ENCODE measurements at regions not wholly inside any gene's neighbourhood (a gene's known extent, or its start where the extent isn't known, plus 50 kb on each side); places are given as distances from the start of the nearest gene placed in this dataset.

GRCh38 chr13:90027409-90027808 is 1320.1 kb upstream of the MIR17HG start:
- H4K91ac ChIP-seq (ENCODE audit: insufficient read depth, low read depth, low read length) = no peak overlapping the region
- H3K14ac ChIP-seq (replicated peaks; ENCODE audit: low read depth, low read length) = no peak overlapping the region
- no peak overlapping the region for H2BK15ac ChIP-seq (ENCODE audit: low read depth, low read length)
- POLR2A ChIA-PET (ENCODE audit: unreplicated experiment) = no interaction called here
- H4K5ac ChIP-seq (ENCODE audit: low read depth, low read length) = no peak overlapping the region
- no peaks in the 10 kb centered on the region for H3K27me3 ChIP-seq (ENCODE audit: control insufficient read depth, insufficient read depth, low read length)
- intact Hi-C loops (cut with micrococcal nuclease) (no loop called here), in situ Hi-C loops (cut with MboI; ENCODE audit: low sequenced_read_pairs) (no loop called here), dilution Hi-C loops (cut with HindIII; ENCODE audit: low sequenced_read_pairs, unreplicated experiment) (no loop called here)
- ATAC-seq (ENCODE audit: low read depth) (no peak), DNase-seq (no peak)
- H3K9me1 ChIP-seq (ENCODE audit: insufficient read depth, low read length) = no peaks in the 10 kb centered on the region
- H4K20me1 ChIP-seq (ENCODE audit: insufficient read depth, low read length) = no peaks in the 10 kb centered on the region
- no peaks in the 10 kb centered on the region for H3K36me3 ChIP-seq (ENCODE audit: control insufficient read depth, insufficient read depth, low read length)
- H3K4me1 ChIP-seq (ENCODE audit: control insufficient read depth, insufficient read depth, low read length) = no peaks in the 10 kb centered on the region
- TF ChIP-seq MAFK (IDR thresholded peaks at IDR 0.05; ENCODE audit: low read depth, low read length) (no peak), SMC3 (IDR thresholded peaks at IDR 0.05; ENCODE audit: low read depth, low read length) (no peak), RAD21 (IDR thresholded peaks at IDR 0.05; ENCODE audit: low read length) (no peak), CHD1 (IDR thresholded peaks at IDR 0.05; ENCODE audit: low read depth, low read length) (no peak), USF2 (IDR thresholded peaks at IDR 0.05; ENCODE audit: low read depth, low read length) (no peak), NFE2L2 (IDR thresholded peaks at IDR 0.05; ENCODE audit: low read depth, low read length) (no peak), RCOR1 (IDR thresholded peaks at IDR 0.05; ENCODE audit: insufficient replicate concordance, low read length) (no peak), CEBPB (IDR thresholded peaks at IDR 0.05; ENCODE audit: low read depth, low read length) (no peak), CTCF (conservative IDR thresholded peaks at IDR 0.05; ENCODE audit: low read depth, low read length) (no peak), MAZ (IDR thresholded peaks at IDR 0.05; ENCODE audit: borderline replicate concordance, low read depth, low read length) (no peak), ELK1 (IDR thresholded peaks at IDR 0.05; ENCODE audit: borderline replicate concordance, low read depth, low read length) (no peak)
- H3K9ac ChIP-seq (ENCODE audit: low read depth, low read length) = no peak overlapping the region
- H2AFZ ChIP-seq (replicated peaks; ENCODE audit: low read length, poor library complexity) = no peak overlapping the region
- CTCF ChIA-PET = no interaction called here
- BruUV-seq (replicated peaks) = no TSS peak
- no peak overlapping the region for H2AK5ac ChIP-seq (ENCODE audit: low read depth, low read length)
- H3K4ac ChIP-seq (ENCODE audit: low read depth, low read length) = no peak overlapping the region
- H2BK120ac ChIP-seq (ENCODE audit: low read depth, low read length) = no peak overlapping the region
- H3K4me3 ChIP-seq (ENCODE audit: insufficient read depth, low read depth, low read length) = no peak overlapping the region
- H2AK9ac ChIP-seq (replicated peaks; ENCODE audit: low read depth, low read length, poor library complexity) = no peak overlapping the region
- no peak overlapping the region for H3K56ac ChIP-seq (ENCODE audit: extremely low read depth, insufficient read depth, low read length)
- H3K23ac ChIP-seq (ENCODE audit: low read depth, low read length) = no peak overlapping the region
- H3K9me3 ChIP-seq (ENCODE audit: control insufficient read depth, insufficient read depth, low read length) = peaks cover 6% of the 10 kb centered on the region; the same call in 1 of the 2 replicates
- H4K8ac ChIP-seq (ENCODE audit: low read depth in 2 of 2, low read length in 2 of 2) = no peak overlapping the region
- H2BK5ac ChIP-seq (ENCODE audit: low read depth, low read length, poor library complexity, severe bottlenecking) = no peak overlapping the region
- H2BK20ac ChIP-seq (ENCODE audit: low read depth, low read length) = no peak overlapping the region
- no peak overlapping the region for H3K4me2 ChIP-seq (ENCODE audit: low read depth, low read length)
- H3K27ac ChIP-seq (ENCODE audit: insufficient read depth, low read length) = no peak overlapping the region
- no peaks in the 10 kb centered on the region for H3K79me1 ChIP-seq (ENCODE audit: low read depth in 1 of 2, low read length in 2 of 2)
- H3K18ac ChIP-seq (ENCODE audit: low read depth, low read length) = no peak overlapping the region

Data from IMR-90 (cell line).